ENCODE measurements at regions not wholly inside any gene's neighbourhood (a gene's known extent, or its start where the extent isn't known, plus 50 kb on each side); places are given as distances from the start of the nearest gene placed in this dataset.

DNA sequence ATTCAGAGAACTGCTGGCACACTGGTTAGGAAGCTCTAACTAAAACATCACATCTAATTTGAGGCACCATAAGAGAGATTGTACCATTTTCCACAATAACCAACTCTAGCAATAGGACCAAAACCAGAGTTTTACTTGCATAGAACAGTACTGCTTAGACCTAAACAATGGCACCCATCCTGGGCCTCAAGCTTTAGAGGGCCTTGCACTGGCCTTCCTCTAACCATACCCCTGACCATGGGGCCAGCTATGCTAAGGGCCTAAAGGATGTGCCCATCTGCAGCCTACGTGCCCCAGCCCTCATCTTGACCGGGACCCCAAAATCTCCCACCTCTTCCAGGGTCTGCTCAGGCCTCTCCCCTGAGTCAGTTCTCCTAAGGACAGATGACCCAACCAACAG is 74.4 kb upstream of the ARHGAP32 start:
- no peak for DNase-seq

DNA sequence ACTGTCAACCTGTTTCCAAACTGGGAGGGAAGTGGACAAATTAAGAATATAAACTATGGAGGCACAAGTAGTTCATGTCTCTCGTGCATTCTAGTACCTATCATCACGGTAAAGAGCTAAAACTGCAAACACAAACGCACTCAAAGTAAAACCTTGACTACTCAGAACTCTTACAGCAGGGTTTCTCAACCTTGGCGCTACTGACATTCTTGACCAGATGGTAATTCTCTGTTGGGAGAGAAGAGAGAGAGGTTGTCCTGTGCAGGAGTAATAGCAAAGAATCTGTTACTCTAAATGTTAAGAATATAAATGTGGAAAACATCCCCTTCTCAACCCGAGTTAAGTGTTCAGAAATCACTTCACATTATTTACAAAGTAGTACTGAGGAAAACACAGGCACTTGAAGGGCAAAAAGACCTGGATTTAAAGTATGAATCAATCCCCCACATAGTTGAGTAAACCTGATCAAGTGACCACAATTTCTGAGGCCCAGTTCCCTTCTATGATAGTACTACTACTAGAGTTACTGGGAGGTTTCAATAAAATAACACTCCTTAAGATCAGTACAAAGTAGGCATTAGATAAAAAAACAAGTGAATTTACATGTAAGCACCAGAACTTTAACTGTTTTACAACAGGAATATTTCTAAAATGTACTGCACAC is 73.1 kb upstream of the ARHGAP32 start:
- no peak for DNase-seq

DNA sequence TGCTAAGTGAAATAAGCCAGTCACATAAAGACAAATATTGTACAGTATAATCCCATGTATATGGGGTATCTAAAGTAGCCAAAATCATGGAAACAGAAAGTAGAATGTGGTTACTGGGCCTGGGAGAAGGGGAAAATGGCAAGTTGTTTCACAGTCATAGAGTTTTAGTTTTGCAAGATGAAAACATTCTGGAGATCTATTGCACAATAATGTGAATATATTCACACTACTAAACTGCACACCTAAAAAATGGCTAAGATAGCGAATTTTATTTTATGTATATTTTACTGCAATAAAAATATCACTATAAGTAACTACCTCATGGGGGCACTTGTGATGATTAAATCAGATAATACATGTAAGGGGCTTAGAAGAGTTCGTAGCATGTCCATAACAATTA is 72.0 kb upstream of the ARHGAP32 start:
- DNase-seq = no peak

DNA sequence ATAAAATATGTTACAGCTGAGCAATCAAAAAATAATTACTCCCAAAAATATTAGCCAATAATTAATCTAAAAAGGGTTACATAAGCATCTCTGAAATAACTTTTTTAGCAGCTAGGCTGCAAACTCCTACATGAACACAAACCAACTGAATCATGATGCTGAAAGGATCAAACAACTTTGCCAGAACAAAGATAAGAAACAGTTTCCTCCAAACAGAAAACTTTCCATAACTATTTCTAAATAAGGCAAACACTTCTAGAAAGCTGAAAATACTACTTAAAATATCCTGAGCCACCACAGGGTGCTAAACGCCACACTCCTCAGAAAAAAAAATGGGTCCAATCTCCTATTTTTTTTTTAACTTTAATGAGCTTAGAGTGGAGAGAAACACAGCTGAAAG is 68.6 kb upstream of the ARHGAP32 start:
- no peak for DNase-seq

DNA sequence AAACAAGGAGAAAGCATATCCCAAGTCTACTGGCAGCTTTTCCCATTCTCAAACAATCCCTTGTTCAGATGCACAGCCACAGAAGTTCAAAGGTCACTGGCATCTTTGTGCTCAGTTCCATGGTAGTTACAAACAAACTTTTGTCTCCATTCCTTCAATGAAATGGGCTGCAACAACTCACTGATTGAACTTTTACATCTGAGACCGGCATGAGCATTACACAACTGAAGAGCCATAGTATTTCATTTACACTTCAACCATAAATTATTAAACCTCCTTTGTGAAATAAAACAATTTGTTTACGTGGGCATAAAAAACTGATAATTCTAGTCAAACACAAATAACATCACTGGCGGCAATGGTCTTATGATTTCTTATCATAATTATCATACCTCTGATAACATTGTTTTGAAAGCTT is 67.8 kb upstream of the ARHGAP32 start:
- DNase-seq = no peak

DNA sequence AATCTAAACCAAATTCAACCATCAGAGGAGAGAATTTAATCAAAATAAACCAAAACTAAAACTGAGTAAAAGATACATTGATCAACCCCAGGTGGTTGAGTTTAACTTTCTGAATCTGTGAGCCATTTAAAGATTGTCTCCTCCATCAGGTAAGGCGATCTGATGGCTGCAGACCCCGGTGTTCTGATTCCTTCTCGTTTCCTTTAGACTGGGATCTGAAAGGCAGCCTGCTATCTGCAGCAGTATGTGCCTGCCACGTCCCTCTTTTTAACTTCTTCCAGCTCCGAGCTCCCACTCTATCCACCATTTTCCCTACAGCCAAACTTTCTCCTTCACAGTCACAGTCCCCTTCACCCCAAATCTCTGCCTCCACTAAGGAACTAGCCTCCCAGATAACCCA is 66.1 kb upstream of the ARHGAP32 start:
- DNase-seq = no peak

DNA sequence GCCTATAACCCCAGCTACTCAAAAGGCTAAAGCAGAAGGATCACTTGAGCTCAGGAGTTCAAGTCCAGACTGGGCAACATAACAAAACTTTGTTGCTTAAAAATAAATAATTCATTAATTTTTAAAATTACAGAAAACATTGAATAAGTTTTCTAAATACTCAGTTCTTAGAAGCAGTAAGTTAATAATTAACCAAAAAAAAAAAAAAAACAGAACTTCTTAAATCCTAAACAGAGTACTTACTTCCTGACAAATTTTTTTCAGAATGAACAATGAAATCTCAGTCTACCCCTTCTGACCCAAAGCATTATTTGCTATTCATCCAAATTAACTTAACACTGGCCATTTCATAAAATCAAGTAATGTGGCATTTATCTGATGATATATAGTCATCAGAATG is 65.4 kb upstream of the ARHGAP32 start:
- DNase-seq = no peak

DNA sequence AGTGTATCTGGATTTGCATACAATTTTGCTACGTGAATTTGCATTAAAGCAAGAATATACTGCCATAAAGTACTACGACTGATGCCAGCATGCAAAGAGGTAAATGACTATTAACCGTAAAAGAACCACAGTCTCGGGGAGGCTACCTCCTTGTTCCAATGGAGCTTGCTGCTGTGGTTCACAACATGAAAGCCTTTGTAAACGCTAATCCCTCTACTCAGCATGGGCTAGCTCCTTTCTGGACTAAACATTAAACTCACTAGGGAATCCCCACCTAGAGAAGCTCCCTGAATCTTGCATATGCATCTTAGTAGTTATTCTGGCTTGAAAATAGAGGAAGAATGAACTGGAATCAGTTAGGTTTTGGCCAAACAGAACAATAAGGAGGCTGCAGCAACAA is 60.5 kb upstream of the ARHGAP32 start:
- DNase-seq = no peak

DNA sequence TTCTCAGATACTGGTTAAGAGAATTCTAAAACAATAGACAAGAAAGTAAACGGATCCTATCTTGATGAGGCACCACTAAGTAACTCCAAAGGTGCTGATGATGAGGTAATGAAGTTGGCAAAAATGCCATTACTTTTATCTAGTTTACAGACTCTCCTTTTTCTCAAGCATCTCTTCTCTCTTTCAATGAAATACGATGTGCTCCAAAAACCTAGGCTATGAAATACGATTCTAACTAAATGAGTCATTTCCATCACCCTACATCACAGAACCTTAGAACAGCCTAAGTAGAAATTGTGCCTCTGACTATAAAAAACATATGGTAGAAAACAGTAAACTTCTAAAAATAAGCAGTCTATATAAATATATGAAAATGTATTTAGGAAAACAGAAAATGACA is 58.9 kb upstream of the ARHGAP32 start:
- DNase-seq = no peak

DNA sequence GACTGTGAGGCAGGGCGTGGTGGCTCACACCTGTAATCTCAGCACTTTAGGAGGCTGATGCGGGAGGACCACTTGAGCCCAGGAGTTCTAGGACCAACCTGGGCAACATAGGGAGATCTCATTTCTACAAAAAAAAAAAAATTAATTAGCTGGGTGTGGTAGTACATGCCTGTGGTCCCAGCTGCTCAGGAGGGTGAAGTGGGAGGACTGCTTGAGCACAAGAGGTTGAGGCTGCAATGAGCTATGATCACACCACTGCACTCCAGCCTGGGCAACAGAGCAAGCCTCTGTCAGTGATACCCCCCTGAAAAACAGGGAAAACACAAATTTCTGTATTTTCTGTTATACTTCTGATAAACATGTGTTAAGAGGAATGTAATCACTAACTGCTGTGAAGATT is 57.8 kb upstream of the ARHGAP32 start:
- no peak for DNase-seq

DNA sequence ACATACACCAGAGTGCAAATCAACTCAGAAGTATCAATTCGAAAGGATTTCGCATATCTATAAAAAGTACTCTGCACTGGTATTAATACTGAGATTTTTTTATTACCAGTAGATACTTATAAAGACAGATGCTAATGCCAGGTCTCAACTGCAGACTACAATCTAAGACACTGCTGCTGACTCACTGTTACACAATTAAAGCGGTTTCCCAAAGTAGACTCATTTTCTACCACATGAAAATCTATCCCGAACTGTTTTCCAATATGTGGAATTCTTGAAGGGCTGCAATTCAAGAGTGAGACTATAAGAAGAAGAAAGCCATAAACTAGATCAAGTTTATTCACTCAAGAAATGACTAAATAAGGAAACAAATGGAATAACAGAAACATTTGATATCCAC is 57.2 kb upstream of the ARHGAP32 start:
- DNase-seq = no peak

DNA sequence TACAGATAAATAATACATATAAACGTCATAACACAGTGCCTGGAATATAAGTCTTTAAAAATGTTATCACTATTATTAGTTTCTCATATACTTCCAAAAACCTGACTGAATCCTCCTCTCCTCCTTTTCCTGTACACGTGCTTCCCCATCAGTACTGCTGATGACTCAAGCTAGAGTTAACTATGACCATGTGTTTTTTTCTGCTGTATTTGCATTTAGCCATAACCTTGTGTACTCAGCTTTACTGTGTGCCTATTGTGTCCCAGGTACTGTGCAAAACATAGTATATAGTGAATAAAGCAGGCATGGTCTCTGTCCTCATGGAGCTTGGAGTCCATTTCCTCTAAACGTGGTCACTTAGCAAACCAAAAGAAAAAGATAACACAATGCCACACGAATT is 56.5 kb upstream of the ARHGAP32 start:
- no peak for DNase-seq

DNA sequence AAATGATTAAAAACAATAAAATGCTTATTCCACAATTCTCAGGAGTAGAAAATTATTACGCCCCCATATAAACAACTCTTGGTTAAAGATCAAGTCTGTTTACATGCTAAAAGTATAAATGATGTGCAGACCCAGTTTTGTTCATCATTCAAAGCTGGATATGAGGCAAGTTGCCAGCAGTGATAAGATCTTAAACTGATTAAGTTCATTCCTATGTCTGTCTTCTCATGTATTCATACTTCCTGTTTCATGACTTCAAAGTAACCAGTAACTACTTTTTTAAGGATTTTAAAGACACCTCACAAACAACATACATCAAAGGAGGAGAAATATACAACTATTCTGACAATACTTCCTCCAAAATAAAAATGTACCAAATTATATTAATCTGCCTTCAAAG is 55.0 kb upstream of the ARHGAP32 start:
- DNase-seq = no peak

DNA sequence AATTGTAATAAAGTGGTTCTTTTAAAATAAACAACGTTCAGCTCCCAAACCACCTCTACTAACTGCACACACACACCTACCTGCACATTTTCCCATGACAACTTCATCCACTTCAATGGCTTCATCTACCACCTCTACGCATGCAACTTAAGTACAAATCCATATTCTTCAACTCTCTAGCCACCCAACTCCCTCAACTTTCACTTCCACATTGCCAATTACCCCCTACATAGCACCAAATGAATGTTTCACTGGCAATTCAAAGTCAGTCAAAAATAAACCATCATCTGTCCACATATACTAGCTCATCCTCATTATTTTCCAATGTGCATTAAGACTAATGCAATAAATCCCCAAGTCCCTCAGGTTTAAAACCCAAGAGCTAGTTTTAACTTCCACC is 50.7 kb upstream of the ARHGAP32 start:
- no peak for DNase-seq

Data from T-helper 1 cell (primary cell).